GM12864 (cell line): ENCODE measurements at regions not wholly inside any gene's neighbourhood (a gene's known extent, or its start where the extent isn't known, plus 50 kb on each side); places are given as distances from the start of the nearest gene placed in this dataset.

Source experiments
- DNase-seq: peaks from one replicate; pipeline ENCODE4 v3.0.0-alpha.2; 2011; ENCODE audit warnings: low read depth
- H3K4me3 ChIP-seq: 2 replicates; pipeline ENCODE4 v1.5.1; 2011; ENCODE audit warnings: mild to moderate bottlenecking, low read depth, low read length, control low read depth
- CTCF ChIP-seq: IDR thresholded peaks from 2 replicates; pipeline ENCODE4 v1.5.1; 2011; ENCODE audit warnings: low read depth, mild to moderate bottlenecking, moderate library complexity, low read length, control low read depth, inconsistent platforms; ENCODE audit errors: missing control alignments

- no peak for TF ChIP-seq CTCF
- no peak for DNase-seq
- H3K4me3 ChIP-seq, result no peak overlapping the region
Observed at GRCh38 chr11:69380921-69381581, 87.1 kb downstream of the MYEOV start.

DNA sequence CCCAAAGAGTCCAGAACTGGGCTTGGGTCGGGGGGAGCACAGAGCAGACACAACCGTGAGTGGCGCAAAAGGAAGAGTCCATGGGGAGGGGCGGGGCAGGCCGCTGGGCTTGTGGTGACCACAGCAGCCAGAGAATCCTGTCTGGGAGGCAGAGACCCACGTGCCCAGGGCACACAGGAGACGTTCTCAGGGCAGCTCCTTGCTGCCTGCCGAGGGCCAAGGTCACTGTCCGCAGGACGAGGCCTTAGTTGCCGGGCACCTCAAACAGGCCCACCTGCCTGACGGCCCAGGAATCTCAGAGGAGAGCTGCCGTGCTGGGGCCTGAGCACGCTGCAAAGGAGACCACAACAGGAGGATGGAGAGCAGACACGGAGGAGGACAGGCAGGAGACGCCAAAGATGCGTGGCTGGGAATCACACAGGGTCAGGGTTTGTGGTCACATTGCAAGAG is 87.8 kb downstream of the MYEOV start:
- H3K4me3 ChIP-seq, result no peak overlapping the region
- no peak for TF ChIP-seq CTCF
- DNase-seq, result no peak

DNA sequence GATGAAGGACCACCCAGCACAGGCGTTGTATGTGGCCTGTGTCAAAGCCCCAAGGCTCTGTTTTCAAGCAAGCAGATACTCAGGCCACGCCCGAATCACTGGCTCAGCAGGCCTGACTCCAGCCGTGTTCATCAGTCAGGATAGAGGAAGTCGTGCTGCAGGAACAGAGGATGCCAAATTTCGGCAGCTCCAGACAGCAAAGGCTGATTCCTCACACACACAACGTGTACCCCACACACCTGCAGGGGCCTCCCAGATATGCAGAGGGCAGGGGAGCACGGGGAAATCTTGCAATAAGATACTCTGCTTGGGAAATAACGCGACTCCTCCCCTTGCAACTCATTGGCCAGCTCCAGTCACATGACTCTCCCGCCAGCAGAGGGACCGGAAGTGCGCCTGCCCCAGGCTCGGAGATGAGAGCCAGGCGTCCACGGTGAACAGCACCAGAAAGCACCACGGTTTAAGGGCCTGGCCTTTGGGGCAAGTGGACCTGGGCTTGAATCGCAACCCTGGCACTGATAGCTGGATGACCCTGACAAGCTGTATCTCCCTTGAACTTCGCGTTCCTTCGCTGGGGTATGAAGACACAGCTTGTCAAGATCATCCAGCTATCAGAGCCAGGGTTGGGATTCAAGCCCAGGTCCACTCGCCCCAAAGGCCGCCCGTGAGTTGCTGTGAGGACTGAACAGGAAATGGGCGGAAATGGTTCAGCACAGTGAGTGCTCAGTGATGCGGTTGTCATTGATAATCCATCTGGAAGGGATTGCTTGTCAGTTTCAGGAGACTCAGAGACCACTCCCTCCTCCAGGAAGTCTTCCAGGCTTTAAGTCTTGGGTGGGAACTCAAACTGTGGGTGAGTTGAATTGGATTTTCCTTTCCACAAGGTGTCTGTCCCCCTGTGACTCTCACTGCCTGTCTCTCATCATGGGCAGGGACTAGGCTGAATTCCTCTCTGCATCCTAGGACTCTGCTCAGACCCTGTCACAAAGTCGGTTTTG is 88.5 kb downstream of the MYEOV start:
- no peak for DNase-seq
- TF ChIP-seq CTCF, result no peak
- H3K4me3 ChIP-seq, result no peak overlapping the region

GRCh38 chr11:69383372-69384250 is 89.7 kb downstream of the MYEOV start:
- TF ChIP-seq CTCF, result no peak
- H3K4me3 ChIP-seq, result no peak overlapping the region
- no peak for DNase-seq

GRCh38 chr11:69384251-69385143 is 90.5 kb downstream of the MYEOV start:
- TF ChIP-seq CTCF, result no peak
- DNase-seq, result no peak
- H3K4me3 ChIP-seq, result no peak overlapping the region
